Islet precursor cell (in vitro differentiated cells): ENCODE measurements at regions not wholly inside any gene's neighbourhood (a gene's known extent, or its start where the extent isn't known, plus 50 kb on each side); places are given as distances from the start of the nearest gene placed in this dataset.
A peak's percentile ranks its signal among the peaks of the same experiment; 100 is the strongest.
"Not testable (repeated sequence)": the region's sequence is repeated elsewhere in the genome, so short reads cannot be mapped to it uniquely, and the experiment has no call there.

Experiments
- DNase-seq: peaks from one replicate; pipeline ENCODE4 v3.0.0-alpha.2; 2018

DNA sequence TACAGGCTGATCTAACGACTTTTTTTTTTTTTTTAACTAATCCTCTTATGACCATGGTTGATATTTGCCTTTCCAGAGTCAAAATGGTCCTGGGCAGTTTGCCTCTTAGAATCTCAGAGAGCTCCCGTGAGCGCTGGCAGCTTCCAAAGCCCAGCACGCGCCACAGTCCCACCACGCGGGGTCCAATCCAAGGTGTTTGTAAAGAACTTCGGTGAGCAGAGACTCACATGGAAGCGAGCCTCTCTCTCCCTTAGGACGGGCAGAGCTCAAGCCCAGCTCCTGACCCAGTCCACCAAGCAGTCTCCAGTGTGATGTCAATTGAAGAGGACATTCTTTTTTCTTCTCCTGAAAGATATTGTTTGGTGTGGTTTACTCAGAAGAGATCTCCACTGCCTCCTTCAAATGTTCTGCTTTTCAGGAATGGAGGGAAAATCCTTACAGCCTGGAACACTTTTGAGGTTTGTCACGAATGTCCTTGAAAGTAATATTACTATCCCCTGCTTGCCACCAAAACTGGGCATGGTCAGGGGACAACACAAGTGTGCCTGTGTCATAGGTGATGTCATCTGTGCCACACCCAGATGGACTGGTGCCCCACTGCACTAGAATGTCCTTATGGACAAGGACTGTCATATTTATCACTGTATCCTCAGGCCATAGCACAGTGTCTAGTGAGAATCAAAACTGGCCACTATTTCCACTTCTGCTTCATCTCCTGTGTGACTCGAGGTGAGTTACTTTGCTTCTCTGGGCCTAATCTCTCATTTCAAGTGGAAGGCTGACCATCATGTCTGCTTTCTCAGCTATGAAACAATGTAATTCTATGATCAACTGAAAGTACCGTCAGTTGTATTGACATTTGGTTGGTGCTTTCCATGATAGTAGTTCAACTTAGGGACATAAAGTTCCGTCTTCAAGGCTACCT lies 97.4 kb upstream of the EDEM3 start:
- no peak for DNase-seq

DNA sequence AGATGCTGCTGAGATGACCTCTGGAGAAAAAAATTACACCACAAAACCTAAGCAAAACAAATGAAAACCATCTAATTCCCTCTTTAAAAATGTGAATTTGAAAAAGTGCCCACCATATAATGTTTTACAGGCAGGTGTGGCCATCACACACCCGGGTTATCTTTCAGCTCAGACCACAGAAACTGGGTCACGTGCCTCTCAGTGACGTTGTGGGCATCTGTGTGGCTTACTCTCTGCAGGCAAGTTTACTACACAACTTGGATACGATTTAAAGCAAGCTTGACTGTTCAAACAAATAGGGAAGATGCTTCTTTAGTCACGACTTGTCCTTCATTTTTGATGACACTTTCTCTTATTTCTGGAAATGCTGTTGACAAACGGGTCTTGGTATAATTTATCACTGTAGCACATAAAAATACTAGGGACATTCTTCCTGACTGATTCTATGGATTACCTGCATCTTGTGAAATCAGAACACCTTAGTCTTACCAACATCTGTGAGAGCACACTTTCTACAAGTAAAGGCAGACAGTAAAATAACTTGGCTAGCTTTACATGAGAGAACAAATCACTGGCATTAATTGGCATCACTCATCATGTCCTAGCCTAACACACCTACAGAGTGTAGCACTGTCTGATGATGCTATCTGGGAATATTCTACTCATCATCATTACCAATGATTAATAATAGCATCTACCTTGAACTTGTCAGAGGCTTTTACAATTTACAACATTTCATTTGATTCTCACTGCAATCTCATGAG lies 89.3 kb upstream of the EDEM3 start:
- no peak for DNase-seq

GRCh38 chr1:184840596-184840995 lies 85.9 kb upstream of the EDEM3 start:
- DNase-seq: no peak

GRCh38 chr1:184838504-184838951 lies 83.9 kb upstream of the EDEM3 start:
- DNase-seq: no peak

DNA sequence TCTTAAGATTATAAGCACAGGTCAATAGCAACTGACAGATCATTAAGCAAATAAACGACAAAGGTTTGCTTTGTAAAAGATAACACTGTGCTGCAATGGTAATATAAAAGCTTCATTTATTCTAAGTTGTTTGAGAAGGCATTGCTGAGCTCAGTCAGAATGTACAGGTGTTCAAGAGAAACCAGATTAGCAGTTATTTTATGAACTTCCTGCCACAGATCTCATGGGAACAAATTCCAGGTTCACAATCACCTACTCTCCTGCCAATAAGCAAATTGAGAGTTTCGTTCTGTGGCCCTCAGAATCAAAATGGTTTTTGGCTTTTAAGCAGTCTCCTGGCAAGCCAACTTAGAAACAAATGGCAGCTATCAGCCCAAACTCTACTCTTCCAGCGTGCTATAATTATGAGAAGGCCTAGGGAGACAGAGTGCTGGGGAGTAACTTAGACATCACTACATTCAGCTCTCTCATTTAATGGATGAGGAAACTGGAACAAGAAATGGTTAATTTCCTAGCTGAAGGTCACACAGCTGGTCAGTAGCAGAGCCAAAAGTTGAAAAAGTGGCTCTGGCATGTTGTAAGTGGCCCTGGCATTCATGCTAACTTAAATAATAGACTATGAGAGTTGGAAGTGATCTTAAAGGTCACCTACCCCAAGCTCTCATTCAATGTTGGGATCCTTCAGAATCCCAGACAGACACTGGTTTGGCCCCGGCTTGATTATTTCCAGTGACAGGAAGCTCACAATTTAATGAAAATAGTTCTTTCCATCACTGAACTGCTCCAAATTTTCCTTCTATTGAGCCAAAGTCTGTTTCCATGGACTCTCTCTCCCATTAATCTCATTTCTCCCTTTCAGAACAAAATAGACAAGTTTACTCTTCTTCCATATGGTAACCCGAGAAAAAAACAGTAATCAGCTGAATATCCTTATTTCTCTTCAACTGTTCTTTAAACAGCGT lies 82.6 kb upstream of the EDEM3 start:
- DNase-seq: no peak

DNA sequence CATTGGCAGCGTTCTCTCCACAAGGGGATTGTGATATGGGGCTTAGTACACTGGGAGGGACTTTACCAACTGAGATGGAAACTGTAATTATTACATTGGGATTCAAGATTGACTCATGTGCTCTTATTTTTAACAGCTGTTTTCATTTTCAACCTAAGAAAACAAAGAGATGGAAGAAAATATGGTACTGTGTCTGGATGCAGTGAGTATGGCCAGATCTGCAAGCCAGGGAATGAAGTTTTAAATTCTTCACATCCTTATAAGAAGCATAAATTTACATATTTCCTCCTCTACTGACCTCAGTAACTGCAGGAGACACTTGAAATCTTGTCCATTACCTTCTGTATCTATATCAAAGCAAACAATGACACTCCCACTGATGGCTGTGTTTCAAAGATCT lies 81.5 kb upstream of the EDEM3 start:
- DNase-seq: no peak

- DNase-seq: not testable (repeated sequence)
Measured at GRCh38 chr1:184833994-184834393, 79.3 kb upstream of the EDEM3 start.

DNA sequence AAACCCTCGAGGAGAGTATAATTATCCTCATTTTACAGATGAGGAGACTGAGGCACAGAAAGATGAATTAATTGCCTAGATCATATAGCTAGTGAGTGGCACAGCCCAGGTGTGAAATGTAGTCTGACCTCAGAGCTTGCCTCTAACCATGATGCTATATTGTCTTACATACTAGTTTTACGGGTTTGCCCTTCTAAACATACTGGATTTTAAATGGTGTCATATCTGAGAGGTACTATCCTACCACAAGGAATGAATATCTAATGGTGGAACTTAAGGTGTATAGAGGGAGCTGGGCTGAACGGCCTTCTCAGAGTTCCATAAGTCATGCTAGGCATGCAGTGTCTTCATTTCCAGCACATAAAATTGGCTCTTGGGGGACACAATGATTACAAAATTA lies 77.9 kb upstream of the EDEM3 start:
- DNase-seq: no peak

GRCh38 chr1:184829496-184829895 lies 74.8 kb upstream of the EDEM3 start:
- not testable (repeated sequence) for DNase-seq

DNA sequence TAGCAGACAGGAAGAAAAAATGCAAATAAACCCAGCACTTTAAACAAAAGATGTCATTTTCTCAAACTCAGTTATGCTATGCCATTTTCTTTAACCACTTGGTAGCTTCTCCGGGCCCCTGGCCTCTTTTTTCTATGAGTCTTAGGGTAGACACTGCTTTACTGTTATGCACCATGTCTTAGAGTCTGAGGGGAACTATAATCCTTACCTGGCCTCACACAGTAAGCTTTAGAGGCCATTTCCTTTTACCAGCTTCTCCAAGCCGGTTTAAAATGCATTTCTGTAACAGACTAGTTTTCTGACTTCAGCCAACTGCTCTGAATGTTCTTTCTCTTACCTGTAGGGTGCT lies 73.7 kb upstream of the EDEM3 start:
- no peak for DNase-seq

GRCh38 chr1:184827600-184828368 lies 73.1 kb upstream of the EDEM3 start:
- peak; percentile 85 for DNase-seq

DNA sequence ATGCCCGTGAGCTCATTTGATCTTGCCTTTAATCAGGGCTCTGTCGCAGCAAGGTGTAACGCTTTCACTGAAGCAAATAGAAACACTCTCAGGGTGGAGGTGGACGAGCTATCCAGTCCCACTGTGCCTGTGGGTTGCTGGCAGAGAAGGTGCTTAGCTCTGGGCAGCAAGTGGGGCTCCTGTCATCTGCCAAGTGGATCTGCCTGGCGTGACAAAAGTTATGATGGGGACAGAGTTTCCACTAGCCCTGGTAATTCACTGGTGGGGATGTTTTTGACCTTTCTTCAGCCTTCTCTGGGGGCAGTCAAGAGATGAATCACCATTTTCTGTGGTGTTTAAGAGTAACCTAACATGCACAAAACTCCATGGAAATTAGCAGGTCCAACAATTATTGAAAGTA lies 71.3 kb upstream of the EDEM3 start:
- no peak for DNase-seq

GRCh38 chr1:184825571-184825970 lies 70.9 kb upstream of the EDEM3 start:
- no peak for DNase-seq

- no peak for DNase-seq
Measured at GRCh38 chr1:184824691-184825323, 70.1 kb upstream of the EDEM3 start.

- DNase-seq: no peak
Measured at GRCh38 chr1:184823080-184823479, 68.4 kb upstream of the EDEM3 start.

- no peak for DNase-seq
Measured at GRCh38 chr1:184822267-184822666, 67.6 kb upstream of the EDEM3 start.

GRCh38 chr1:184821658-184822057 lies 67.0 kb upstream of the EDEM3 start:
- DNase-seq: no peak

DNA sequence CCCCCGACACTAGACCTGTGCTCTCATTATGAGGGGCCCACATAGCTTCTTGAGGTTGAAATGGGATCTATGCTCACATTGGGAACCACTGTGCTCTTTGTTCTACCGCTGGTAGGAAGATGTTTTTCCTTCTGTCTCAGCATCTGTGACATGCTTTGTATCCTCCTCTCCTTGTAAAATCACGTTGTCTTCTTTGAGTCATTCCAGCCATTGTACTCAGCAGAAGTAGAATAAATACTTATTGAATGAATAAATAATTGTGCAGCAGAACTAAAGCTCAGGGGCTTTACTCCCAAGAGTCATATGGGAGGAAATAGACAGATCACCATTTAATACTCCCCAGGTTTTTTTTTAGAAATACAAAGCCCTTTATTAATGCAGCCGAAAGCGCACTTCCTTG lies 66.3 kb upstream of the EDEM3 start:
- DNase-seq: no peak

DNA sequence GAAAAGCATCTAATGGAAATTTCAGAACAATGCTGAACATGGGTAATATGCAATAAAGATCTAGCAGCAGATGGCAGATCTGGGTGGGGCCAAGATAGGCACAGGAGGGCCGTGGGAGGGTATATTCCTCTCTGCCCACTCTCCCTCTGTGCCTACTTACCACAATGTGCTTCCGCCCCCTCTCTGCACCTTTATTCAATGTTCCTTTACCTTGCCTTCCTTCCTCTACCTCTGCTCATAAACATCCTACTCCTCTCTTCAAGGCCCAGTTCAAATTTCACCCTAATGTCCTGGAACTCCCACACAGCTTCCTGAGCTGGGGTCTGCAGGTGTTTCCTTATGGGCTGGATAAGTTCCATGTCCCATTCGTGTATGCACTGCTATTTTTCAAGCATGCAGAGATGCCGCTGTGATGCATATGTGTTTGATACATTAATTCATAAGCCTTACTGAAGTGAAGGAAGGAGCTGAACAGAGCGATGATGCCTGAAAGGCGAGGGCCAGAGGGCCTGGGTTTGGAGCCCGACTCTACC lies 65.6 kb upstream of the EDEM3 start:
- no peak for DNase-seq

GRCh38 chr1:184818646-184819045 lies 64.0 kb upstream of the EDEM3 start:
- DNase-seq: no peak

DNA sequence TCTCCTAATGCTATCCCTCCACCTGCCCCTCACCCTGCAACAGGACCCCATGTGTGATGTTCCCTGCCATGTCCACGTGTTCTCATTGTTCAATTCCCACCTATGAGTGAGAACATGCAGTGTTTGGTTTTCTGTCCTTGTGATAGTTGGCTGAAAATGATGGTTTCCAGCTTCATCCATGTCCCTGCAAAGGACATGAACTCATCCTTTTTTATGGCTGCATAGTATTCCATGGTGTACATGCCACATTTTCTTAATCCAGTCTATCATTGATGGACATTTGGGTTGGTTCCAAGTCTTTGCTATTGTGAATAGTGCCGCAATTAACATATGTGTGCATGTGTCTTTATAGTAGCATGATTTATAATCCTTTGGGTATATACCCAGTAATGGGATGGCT lies 62.3 kb upstream of the EDEM3 start:
- DNase-seq: not testable (repeated sequence)
